Inferior parietal cortex (tissue), 1 donor: ENCODE measurements at regions not wholly inside any gene's neighbourhood (a gene's known extent, or its start where the extent isn't known, plus 50 kb on each side); places are given as distances from the start of the nearest gene placed in this dataset.
"Not testable (repeated sequence)": the region's sequence is repeated elsewhere in the genome, so short reads cannot be mapped to it uniquely, and the experiment has no call there.

ENCODE experiments used
- DNase-seq: peaks from one replicate; pipeline ENCODE4 v3.0.0-alpha.2; 2016; ENCODE audit errors: extremely low spot score

GRCh38 chr2:87537251-87537671, 210.6 kb upstream of the PLGLB2 start:
- DNase-seq: not testable (repeated sequence)

GRCh38 chr2:87538268-87538667, 209.6 kb upstream of the PLGLB2 start:
- not testable (repeated sequence) for DNase-seq

- not testable (repeated sequence) for DNase-seq
Observed at GRCh38 chr2:87539151-87539943, 208.5 kb upstream of the PLGLB2 start.

- not testable (repeated sequence) for DNase-seq
Observed at GRCh38 chr2:87540242-87540641, 207.6 kb upstream of the PLGLB2 start.

- peak; percentile 9 for DNase-seq
Observed at GRCh38 chr2:87542599-87543174, 205.2 kb upstream of the PLGLB2 start.

GRCh38 chr2:87543797-87544196, 204.1 kb upstream of the PLGLB2 start:
- not testable (repeated sequence) for DNase-seq

GRCh38 chr2:87547106-87547505, 200.8 kb upstream of the PLGLB2 start:
- DNase-seq: not testable (repeated sequence)

GRCh38 chr2:87547966-87548365, 199.9 kb upstream of the PLGLB2 start:
- not testable (repeated sequence) for DNase-seq

- not testable (repeated sequence) for DNase-seq
Observed at GRCh38 chr2:87548681-87549536, 199.0 kb upstream of the PLGLB2 start.

- DNase-seq: not testable (repeated sequence)
Observed at GRCh38 chr2:87549561-87550202, 198.2 kb upstream of the PLGLB2 start.

GRCh38 chr2:87554678-87555077, 193.2 kb upstream of the PLGLB2 start:
- DNase-seq: not testable (repeated sequence)

GRCh38 chr2:87555082-87555481, 192.8 kb upstream of the PLGLB2 start:
- not testable (repeated sequence) for DNase-seq

- DNase-seq: not testable (repeated sequence)
Observed at GRCh38 chr2:87559001-87559400, 188.9 kb upstream of the PLGLB2 start.

- not testable (repeated sequence) for DNase-seq
Observed at GRCh38 chr2:87559735-87560134, 188.2 kb upstream of the PLGLB2 start.

GRCh38 chr2:87565116-87565515, 182.8 kb upstream of the PLGLB2 start:
- not testable (repeated sequence) for DNase-seq

- not testable (repeated sequence) for DNase-seq
Observed at GRCh38 chr2:87566531-87566930, 181.4 kb upstream of the PLGLB2 start.

GRCh38 chr2:87567093-87567492, 180.8 kb upstream of the PLGLB2 start:
- not testable (repeated sequence) for DNase-seq

- not testable (repeated sequence) for DNase-seq
Observed at GRCh38 chr2:87567912-87568311, 180.0 kb upstream of the PLGLB2 start.

- not testable (repeated sequence) for DNase-seq
Observed at GRCh38 chr2:87568554-87569278, 179.2 kb upstream of the PLGLB2 start.

GRCh38 chr2:87569689-87570397, 178.0 kb upstream of the PLGLB2 start:
- DNase-seq: not testable (repeated sequence)
